ENCODE measurements at regions not wholly inside any gene's neighbourhood (a gene's known extent, or its start where the extent isn't known, plus 50 kb on each side); places are given as distances from the start of the nearest gene placed in this dataset.

GRCh38 chr13:106155411-106155810 lies 380.1 kb downstream of the EFNB2 start:
- H3K27me3 ChIP-seq, result no peaks in the 10 kb centered on the region
- TF ChIP-seq EZH2phosphoT487 (IDR thresholded peaks at IDR 0.05; ENCODE audit: low read depth, severe bottlenecking, unreplicated experiment), result no peak
- TF ChIP-seq, protein P1, sequence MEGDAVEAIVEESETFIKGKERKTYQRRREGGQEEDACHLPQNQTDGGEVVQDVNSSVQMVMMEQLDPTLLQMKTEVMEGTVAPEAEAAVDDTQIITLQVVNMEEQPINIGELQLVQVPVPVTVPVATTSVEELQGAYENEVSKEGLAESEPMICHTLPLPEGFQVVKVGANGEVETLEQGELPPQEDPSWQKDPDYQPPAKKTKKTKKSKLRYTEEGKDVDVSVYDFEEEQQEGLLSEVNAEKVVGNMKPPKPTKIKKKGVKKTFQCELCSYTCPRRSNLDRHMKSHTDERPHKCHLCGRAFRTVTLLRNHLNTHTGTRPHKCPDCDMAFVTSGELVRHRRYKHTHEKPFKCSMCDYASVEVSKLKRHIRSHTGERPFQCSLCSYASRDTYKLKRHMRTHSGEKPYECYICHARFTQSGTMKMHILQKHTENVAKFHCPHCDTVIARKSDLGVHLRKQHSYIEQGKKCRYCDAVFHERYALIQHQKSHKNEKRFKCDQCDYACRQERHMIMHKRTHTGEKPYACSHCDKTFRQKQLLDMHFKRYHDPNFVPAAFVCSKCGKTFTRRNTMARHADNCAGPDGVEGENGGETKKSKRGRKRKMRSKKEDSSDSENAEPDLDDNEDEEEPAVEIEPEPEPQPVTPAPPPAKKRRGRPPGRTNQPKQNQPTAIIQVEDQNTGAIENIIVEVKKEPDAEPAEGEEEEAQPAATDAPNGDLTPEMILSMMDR (IDR thresholded peaks at IDR 0.05; ENCODE audit: poor library complexity), result no peak
- no peak for TF ChIP-seq EZH2 (IDR thresholded peaks at IDR 0.05; ENCODE audit: borderline replicate concordance)
- WGBS (ENCODE audit: low lambda C conversion rate, missing lambda C conversion rate), result 97% methylated on average over 6 of the region's 6 CpGs

DNA sequence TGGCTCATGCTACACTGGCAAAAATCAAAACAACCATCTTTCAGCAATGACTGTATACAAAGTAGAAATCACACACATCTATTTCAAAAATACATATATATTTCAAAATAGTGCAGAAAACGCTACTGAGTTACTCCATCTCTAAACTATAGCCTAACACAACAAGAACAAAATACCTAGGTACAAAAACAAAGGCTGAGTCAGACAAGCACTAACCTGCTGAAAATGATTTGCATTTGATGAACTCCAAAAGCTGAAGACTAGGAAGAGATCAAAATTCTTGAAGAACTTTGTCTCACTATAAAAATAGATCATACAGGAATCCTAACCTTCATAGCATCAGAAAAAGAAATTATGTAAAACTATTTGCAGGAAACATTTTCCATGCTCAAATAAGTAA lies 381.6 kb downstream of the EFNB2 start:
- peaks cover 13% of the 10 kb centered on the region for H3K4me1 ChIP-seq (ENCODE audit: insufficient read depth)
- H3K9me2 ChIP-seq (replicated peaks; ENCODE audit: insufficient read depth), result no peaks in the 10 kb centered on the region
- no peak overlapping the region for H3K4me3 ChIP-seq
- H3K36me3 ChIP-seq (replicated peaks; ENCODE audit: insufficient read depth, low read depth), result no peaks in the 10 kb centered on the region
- no peak for DNase-seq (ENCODE audit: low spot score)
- no peak overlapping the region for H3K4me2 ChIP-seq
- H3K27me3 ChIP-seq, result no peaks in the 10 kb centered on the region
- TF ChIP-seq, protein P1 (IDR thresholded peaks at IDR 0.05; ENCODE audit: poor library complexity), result no peak
- TF ChIP-seq EZH2 (IDR thresholded peaks at IDR 0.05; ENCODE audit: borderline replicate concordance) (no peak), EZH2phosphoT487 (IDR thresholded peaks at IDR 0.05; ENCODE audit: low read depth, severe bottlenecking, unreplicated experiment) (no peak)
- 89% methylated on average over 1 of the region's 1 CpG for WGBS (ENCODE audit: low lambda C conversion rate, missing lambda C conversion rate)
- H3K27ac ChIP-seq, result no peak overlapping the region
- no peaks in the 10 kb centered on the region for H3K9me3 ChIP-seq (ENCODE audit: low read depth)
- no peaks in the 10 kb centered on the region for H4K20me1 ChIP-seq (ENCODE audit: insufficient read depth, poor library complexity, severe bottlenecking)
- no peak overlapping the region for H2AFZ ChIP-seq
- H3K79me2 ChIP-seq, result no peaks in the 10 kb centered on the region

More at GRCh38 chr13:106155411-106155810, 380.1 kb downstream of the EFNB2 start:
- Histone ChIP-seq H2AFZ (no peak overlapping the region), H3K9me3 (ENCODE audit: low read depth) (no peaks in the 10 kb centered on the region), H3K4me1 (ENCODE audit: insufficient read depth) (peaks cover 13% of the 10 kb centered on the region), H3K79me2 (no peaks in the 10 kb centered on the region), H4K20me1 (ENCODE audit: insufficient read depth, poor library complexity, severe bottlenecking) (no peaks in the 10 kb centered on the region), H3K4me3 (no peak overlapping the region), H3K27ac (no peak overlapping the region), H3K4me2 (no peak overlapping the region), H3K9me2 (replicated peaks; ENCODE audit: insufficient read depth) (no peaks in the 10 kb centered on the region), H3K36me3 (replicated peaks; ENCODE audit: insufficient read depth, low read depth) (no peaks in the 10 kb centered on the region)
- no peak for DNase-seq (ENCODE audit: low spot score)

DNA sequence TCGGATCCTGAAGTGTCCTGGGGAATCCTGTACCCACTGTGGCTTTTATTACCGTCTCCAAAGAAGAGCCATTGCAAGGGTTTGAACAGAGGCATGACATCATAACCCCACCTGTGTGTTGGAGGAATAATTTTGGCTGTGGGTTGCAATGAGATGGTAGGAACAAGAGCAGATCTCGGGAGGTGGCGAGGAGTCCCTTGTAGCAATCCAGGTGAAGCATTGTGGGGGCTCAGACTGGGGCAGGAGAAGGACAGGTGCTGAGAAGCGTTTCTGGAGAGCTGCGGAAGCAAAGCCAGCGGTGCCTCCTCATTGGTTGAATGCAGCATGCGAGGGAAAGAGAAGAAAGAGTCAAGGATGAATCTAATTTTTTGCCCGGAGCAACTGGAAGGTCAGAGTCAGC lies 382.4 kb downstream of the EFNB2 start:
- Histone ChIP-seq H3K9me3 (ENCODE audit: low read depth) (no peaks in the 10 kb centered on the region), H3K4me2 (no peak overlapping the region), H3K36me3 (replicated peaks; ENCODE audit: insufficient read depth, low read depth) (no peaks in the 10 kb centered on the region), H2AFZ (no peak overlapping the region), H3K4me1 (ENCODE audit: insufficient read depth) (peaks cover 13% of the 10 kb centered on the region), H3K79me2 (no peaks in the 10 kb centered on the region), H3K27ac (no peak overlapping the region), H4K20me1 (ENCODE audit: insufficient read depth, poor library complexity, severe bottlenecking) (no peaks in the 10 kb centered on the region), H3K9me2 (replicated peaks; ENCODE audit: insufficient read depth) (no peaks in the 10 kb centered on the region), H3K27me3 (no peaks in the 10 kb centered on the region), H3K4me3 (no peak overlapping the region)
- no peak for DNase-seq (ENCODE audit: low spot score)
- WGBS (ENCODE audit: low lambda C conversion rate, missing lambda C conversion rate), result 95% methylated on average over 9 of the region's 9 CpGs
- TF ChIP-seq EZH2 (IDR thresholded peaks at IDR 0.05; ENCODE audit: borderline replicate concordance) (no peak), EZH2phosphoT487 (IDR thresholded peaks at IDR 0.05; ENCODE audit: low read depth, severe bottlenecking, unreplicated experiment) (no peak)

- Histone ChIP-seq H3K79me2 (no peaks in the 10 kb centered on the region), H3K9me2 (replicated peaks; ENCODE audit: insufficient read depth) (no peaks in the 10 kb centered on the region), H3K4me3 (no peak overlapping the region), H3K36me3 (replicated peaks; ENCODE audit: insufficient read depth, low read depth) (no peaks in the 10 kb centered on the region), H2AFZ (no peak overlapping the region), H4K20me1 (ENCODE audit: insufficient read depth, poor library complexity, severe bottlenecking) (no peaks in the 10 kb centered on the region), H3K27me3 (no peaks in the 10 kb centered on the region), H3K27ac (peak overlapping the region; percentile 86), H3K4me1 (ENCODE audit: insufficient read depth) (peaks cover 13% of the 10 kb centered on the region), H3K9me3 (ENCODE audit: low read depth) (no peaks in the 10 kb centered on the region), H3K4me2 (peak overlapping the region; percentile 43)
- 84% methylated on average over 3 of the region's 3 CpGs for WGBS (ENCODE audit: low lambda C conversion rate, missing lambda C conversion rate)
- no peak for DNase-seq (ENCODE audit: low spot score)
- TF ChIP-seq EZH2 (IDR thresholded peaks at IDR 0.05; ENCODE audit: borderline replicate concordance), result no peak
- TF ChIP-seq, protein P1 (IDR thresholded peaks at IDR 0.05; ENCODE audit: poor library complexity), result no peak
These were observed 383.4 kb downstream of the EFNB2 start for GRCh38 chr13:106152047-106152446.

Data from hepatocyte (in vitro differentiated cells).